Ascending aorta (tissue), 2 donors: ENCODE measurements at regions not wholly inside any gene's neighbourhood (a gene's known extent, or its start where the extent isn't known, plus 50 kb on each side); places are given as distances from the start of the nearest gene placed in this dataset.

Experiments used
- DNase-seq, 2 donors: peaks; one replicate each; pipeline ENCODE4 v3.0.0-alpha.2; 2019; ENCODE audit warnings: low spot score in 2 of 2
- H3K27ac ChIP-seq, 2 donors: fragments of 200-600 bp; sonication (generic); one replicate each; pipeline ENCODE4 v1.5.1; 2016 to 2017; ENCODE audit warnings: mild to moderate bottlenecking in 1 of 2
- H3K27me3 ChIP-seq: fragments of 200-600 bp; sonication (generic); one replicate; pipeline ENCODE4 v1.5.1; 2017
- H3K36me3 ChIP-seq, 2 donors: fragments of 200-600 bp; sonication (generic); one replicate each; pipeline ENCODE4 v1.5.1; 2016
- H3K4me1 ChIP-seq, 2 donors: fragments of 200-600 bp; sonication (generic); one replicate each; pipeline ENCODE4 v1.5.1; 2016 to 2017; ENCODE audit warnings: mild to moderate bottlenecking in 1 of 2
- H3K4me3 ChIP-seq, 2 donors: fragments of 200-600 bp; sonication (generic); one replicate each; pipeline ENCODE4 v1.5.1; 2016 to 2017; ENCODE audit warnings: mild to moderate bottlenecking in 1 of 2
- H3K9me3 ChIP-seq, 2 donors: fragments of 200-600 bp; sonication (generic); one replicate each; pipeline ENCODE4 v1.5.1; 2016
- intact Hi-C: fragments of 100-400 bp; cut with DNase I; formaldehyde crosslinking; loops from one replicate; pipeline ENCODE4 v1.15.1; 2023
- TF ChIP-seq, protein P1 (sequence below), 3 experiments: fragments of 200-600 bp in 2 of 3; fragments of 450-650 bp in 1 of 3; sonication (generic) in 2 of 3; IDR thresholded peaks; one replicate each; pipeline ENCODE4 v1.5.1; 2016 to 2019; ENCODE audit warnings: antibody characterized with exemption in 3 of 3, mild to moderate bottlenecking in 1 of 3, moderate library complexity in 1 of 3

DNA sequence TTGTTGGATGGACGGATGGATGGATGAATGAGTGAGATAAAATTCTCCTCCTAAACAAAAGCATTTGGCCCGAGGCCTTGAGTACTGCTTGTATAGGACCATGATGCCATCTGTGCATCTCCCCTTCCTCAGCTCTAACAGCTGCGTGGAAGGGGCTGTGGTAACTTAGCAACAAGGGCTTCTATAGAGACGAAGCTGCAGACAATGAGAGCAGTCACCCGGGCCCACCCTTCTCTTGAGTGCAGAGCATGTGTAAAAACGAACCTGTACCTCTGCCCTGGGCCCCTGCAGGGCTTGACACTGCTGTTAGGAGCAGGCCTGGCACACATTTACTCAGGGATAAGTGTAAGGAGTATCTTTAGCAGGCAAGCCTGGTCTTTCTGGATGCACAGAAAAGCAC, 391.5 kb downstream of the CADM1 start:
- TF ChIP-seq, protein P1, sequence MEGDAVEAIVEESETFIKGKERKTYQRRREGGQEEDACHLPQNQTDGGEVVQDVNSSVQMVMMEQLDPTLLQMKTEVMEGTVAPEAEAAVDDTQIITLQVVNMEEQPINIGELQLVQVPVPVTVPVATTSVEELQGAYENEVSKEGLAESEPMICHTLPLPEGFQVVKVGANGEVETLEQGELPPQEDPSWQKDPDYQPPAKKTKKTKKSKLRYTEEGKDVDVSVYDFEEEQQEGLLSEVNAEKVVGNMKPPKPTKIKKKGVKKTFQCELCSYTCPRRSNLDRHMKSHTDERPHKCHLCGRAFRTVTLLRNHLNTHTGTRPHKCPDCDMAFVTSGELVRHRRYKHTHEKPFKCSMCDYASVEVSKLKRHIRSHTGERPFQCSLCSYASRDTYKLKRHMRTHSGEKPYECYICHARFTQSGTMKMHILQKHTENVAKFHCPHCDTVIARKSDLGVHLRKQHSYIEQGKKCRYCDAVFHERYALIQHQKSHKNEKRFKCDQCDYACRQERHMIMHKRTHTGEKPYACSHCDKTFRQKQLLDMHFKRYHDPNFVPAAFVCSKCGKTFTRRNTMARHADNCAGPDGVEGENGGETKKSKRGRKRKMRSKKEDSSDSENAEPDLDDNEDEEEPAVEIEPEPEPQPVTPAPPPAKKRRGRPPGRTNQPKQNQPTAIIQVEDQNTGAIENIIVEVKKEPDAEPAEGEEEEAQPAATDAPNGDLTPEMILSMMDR (IDR thresholded peaks at IDR 0.05) = no peak
- Histone ChIP-seq H3K4me3 (no peak overlapping the region), H3K27ac (no peak overlapping the region), H3K9me3 (no peaks in the 10 kb centered on the region), H3K36me3 (no peaks in the 10 kb centered on the region), H3K4me1 (no peaks in the 10 kb centered on the region), H3K27me3 (no peaks in the 10 kb centered on the region)
- intact Hi-C loops = no loop called here
- DNase-seq = no peak

DNA sequence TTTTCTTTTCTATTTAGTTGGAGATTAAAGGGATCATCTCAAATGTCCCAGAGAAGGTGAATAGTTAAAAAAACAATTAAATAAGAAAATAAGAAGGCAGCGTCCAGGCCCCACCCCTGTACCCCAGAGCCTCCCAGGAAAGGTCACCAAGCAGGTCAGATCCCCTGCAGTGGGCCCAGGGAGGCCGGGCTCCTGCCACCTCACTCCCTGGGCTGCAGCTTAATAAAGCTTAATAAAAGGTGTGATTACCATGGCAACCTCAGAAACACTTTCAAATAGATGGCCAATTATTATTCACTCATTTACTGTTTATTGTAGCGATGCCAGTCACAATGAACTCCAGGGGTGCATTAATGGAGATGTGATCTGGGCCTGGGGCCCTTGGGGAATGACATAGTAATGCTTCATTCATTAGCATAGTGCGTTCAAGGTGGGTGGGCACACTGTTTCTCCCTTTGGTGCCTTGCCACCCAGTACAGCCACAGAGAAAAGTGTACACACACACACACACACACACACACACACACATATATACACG, 386.2 kb downstream of the CADM1 start:
- Histone ChIP-seq H3K27me3 (no peaks in the 10 kb centered on the region), H3K4me1 (no peaks in the 10 kb centered on the region), H3K4me3 (no peak overlapping the region), H3K9me3 (no peaks in the 10 kb centered on the region), H3K36me3 (no peaks in the 10 kb centered on the region), H3K27ac (no peak overlapping the region)
- DNase-seq = no peak
- TF ChIP-seq, protein P1 (IDR thresholded peaks at IDR 0.05) = no peak
- intact Hi-C loops = no loop called here

DNA sequence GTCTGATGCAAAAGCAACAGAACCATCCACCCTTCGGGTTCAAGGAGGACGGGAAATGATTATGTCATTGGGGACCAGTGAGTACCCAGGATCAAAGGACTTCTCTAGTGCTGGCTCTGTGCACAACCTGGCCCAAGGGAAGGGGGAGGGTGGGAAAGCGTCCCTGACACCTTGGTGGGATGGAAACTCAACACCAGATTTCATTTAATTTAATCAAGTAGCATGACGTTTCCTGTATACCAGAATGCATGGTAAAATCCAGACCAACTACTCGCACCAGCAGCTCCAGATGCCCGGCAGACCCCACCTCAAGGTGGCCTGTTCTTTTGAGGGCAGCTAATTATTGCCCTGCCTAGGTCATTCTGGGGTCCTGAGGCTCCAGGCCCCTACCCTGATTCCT, 385.1 kb downstream of the CADM1 start:
- Histone ChIP-seq H3K4me1 (no peaks in the 10 kb centered on the region), H3K4me3 (no peak overlapping the region), H3K27me3 (no peaks in the 10 kb centered on the region), H3K27ac (no peak overlapping the region), H3K9me3 (no peaks in the 10 kb centered on the region), H3K36me3 (no peaks in the 10 kb centered on the region)
- no peak for DNase-seq
- intact Hi-C loops = no loop called here
- TF ChIP-seq, protein P1 (IDR thresholded peaks at IDR 0.05) = no peak
